Mesenchymal stem cell (in vitro differentiated cells and primary cell): ENCODE measurements at regions not wholly inside any gene's neighbourhood (a gene's known extent, or its start where the extent isn't known, plus 50 kb on each side); places are given as distances from the start of the nearest gene placed in this dataset.

Experiments used
- DNase-seq: peaks from one replicate; pipeline ENCODE4 v3.0.0-alpha.2; 2013
- H2AFZ ChIP-seq: one replicate; pipeline ENCODE4 v1.6.1; 2013; ENCODE audit warnings: low read depth, mild to moderate bottlenecking, control low read depth, inconsistent platforms, low read length, moderate library complexity
- H2AK5ac ChIP-seq: 2 replicates; pipeline ENCODE4 v1.6.1; 2013; ENCODE audit warnings: low read length, moderate library complexity, mild to moderate bottlenecking, inconsistent platforms; ENCODE audit not compliant: severe bottlenecking
- H2BK120ac ChIP-seq: one replicate; pipeline ENCODE4 v1.6.1; 2013; ENCODE audit warnings: low read depth, mild to moderate bottlenecking, inconsistent platforms, low read length, moderate library complexity
- H2BK12ac ChIP-seq, 2 experiments: one replicate each; pipeline ENCODE4 v1.6.1; 2013; ENCODE audit warnings: inconsistent platforms in 2 of 2, low read length in 2 of 2, mild to moderate bottlenecking in 2 of 2, moderate library complexity in 2 of 2, control low read depth in 1 of 2
- H2BK15ac ChIP-seq: one replicate; pipeline ENCODE4 v1.6.1; 2013; ENCODE audit warnings: mild to moderate bottlenecking, low read depth, inconsistent platforms; ENCODE audit not compliant: poor library complexity, severe bottlenecking
- H2BK5ac ChIP-seq: 2 replicates; pipeline ENCODE4 v1.6.1; 2013; ENCODE audit warnings: low read depth, mild to moderate bottlenecking, low read length, control low read depth, inconsistent platforms; ENCODE audit not compliant: poor library complexity, severe bottlenecking
- H3K14ac ChIP-seq, 2 experiments: one replicate each; pipeline ENCODE4 v1.6.1; 2013; ENCODE audit warnings: inconsistent platforms in 2 of 2, low read length in 2 of 2, control low read depth in 1 of 2, mild to moderate bottlenecking in 1 of 2, moderate library complexity in 1 of 2
- H3K18ac ChIP-seq, 2 experiments: one replicate each; pipeline ENCODE4 v1.6.1; 2013; ENCODE audit warnings: inconsistent platforms in 2 of 2, low read length in 2 of 2, control low read depth in 1 of 2, low read depth in 1 of 2, mild to moderate bottlenecking in 1 of 2
- H3K23ac ChIP-seq, 2 experiments: one replicate each; pipeline ENCODE4 v1.6.1; 2013; ENCODE audit warnings: inconsistent platforms in 2 of 2, low read length in 2 of 2, mild to moderate bottlenecking in 2 of 2, moderate library complexity in 2 of 2, control low read depth in 1 of 2
- H3K27ac ChIP-seq: 2 replicates; pipeline ENCODE4 v1.5.1; 2013; ENCODE audit warnings: mild to moderate bottlenecking, moderate library complexity, low read length, control low read depth, inconsistent platforms; ENCODE audit not compliant: poor library complexity, severe bottlenecking
- H3K27me3 ChIP-seq, 2 experiments: 2 replicates each; pipeline versions ENCODE4 v1.6.1 to v1.7.0; 2013; ENCODE audit warnings: low read length in 2 of 2, mild to moderate bottlenecking in 2 of 2, moderate library complexity in 2 of 2, control low read depth in 1 of 2, inconsistent platforms in 1 of 2; ENCODE audit not compliant: control insufficient read depth in 1 of 2, insufficient read depth in 1 of 2
- H3K36me3 ChIP-seq, 2 experiments: 2 replicates each; pipeline versions ENCODE4 v1.6.1 to v1.7.0; 2013; ENCODE audit warnings: low read length in 2 of 2, control low read depth in 1 of 2, inconsistent platforms in 1 of 2, low read depth in 1 of 2, mild to moderate bottlenecking in 1 of 2; ENCODE audit not compliant: insufficient read depth in 2 of 2, control insufficient read depth in 1 of 2
- H3K4ac ChIP-seq, 2 experiments: one replicate each; pipeline ENCODE4 v1.6.1; 2013; ENCODE audit warnings: inconsistent platforms in 2 of 2, low read length in 2 of 2, mild to moderate bottlenecking in 2 of 2, moderate library complexity in 2 of 2, control low read depth in 1 of 2, low read depth in 1 of 2
- H3K4me1 ChIP-seq: 2 replicates; pipeline ENCODE4 v1.6.1; 2013; ENCODE audit warnings: low read depth, low read length, control low read depth; ENCODE audit not compliant: control insufficient read depth, insufficient read depth
- H3K4me2 ChIP-seq: 2 replicates; pipeline ENCODE4 v1.6.1; 2013; ENCODE audit warnings: low read length, mild to moderate bottlenecking, inconsistent platforms; ENCODE audit not compliant: poor library complexity, severe bottlenecking
- H3K4me3 ChIP-seq, 2 experiments: 2 replicates each; pipeline versions ENCODE4 v1.5.1 to v1.7.0; 2013; ENCODE audit warnings: low read length in 2 of 2, mild to moderate bottlenecking in 2 of 2, control low read depth in 1 of 2, low read depth in 1 of 2; ENCODE audit not compliant: insufficient read depth in 1 of 2
- H3K79me1 ChIP-seq: replicated peaks from 2 replicates; pipeline ENCODE4 v1.6.1; 2013; ENCODE audit warnings: mild to moderate bottlenecking, control low read depth, low read length, inconsistent platforms; ENCODE audit not compliant: poor library complexity, severe bottlenecking
- H3K9ac ChIP-seq: 2 replicates; pipeline ENCODE4 v1.7.0; 2013; ENCODE audit warnings: mild to moderate bottlenecking, low read length, moderate library complexity
- H3K9me3 ChIP-seq: 2 replicates; pipeline ENCODE4 v1.7.0; 2013; ENCODE audit warnings: mild to moderate bottlenecking, low read length; ENCODE audit not compliant: control insufficient read depth
- H4K8ac ChIP-seq: one replicate; pipeline ENCODE4 v1.6.1; 2013; ENCODE audit warnings: inconsistent platforms, mild to moderate bottlenecking, low read length, moderate library complexity
- H4K91ac ChIP-seq: one replicate; pipeline ENCODE4 v1.6.1; 2013; ENCODE audit warnings: mild to moderate bottlenecking, low read length, inconsistent platforms
- WGBS: methylation state at CpG from one replicate; pipeline ENCODE4 v1.1.7; 2013; ENCODE audit warnings: mixed read lengths; 5-methylcytosine and 5-hydroxymethylcytosine counted together

GRCh38 chr7:123401295-123401694 lies 133.1 kb downstream of the IQUB start:
- no peaks in the 10 kb centered on the region for H3K27me3 ChIP-seq
- H2BK120ac ChIP-seq = no peak overlapping the region
- no peak overlapping the region for H4K8ac ChIP-seq
- H3K4ac ChIP-seq = no peak overlapping the region
- H2AFZ ChIP-seq = no peak overlapping the region
- H3K14ac ChIP-seq = peak overlapping the region in 1 of 2 experiments; percentile 71
- H2BK12ac ChIP-seq = no peak overlapping the region
- H2BK15ac ChIP-seq = no peak overlapping the region
- no peak overlapping the region for H4K91ac ChIP-seq
- peaks cover 4% of the 10 kb centered on the region for H3K4me1 ChIP-seq
- H3K27ac ChIP-seq = no peak overlapping the region
- no peaks in the 10 kb centered on the region for H3K36me3 ChIP-seq
- H3K4me3 ChIP-seq = no peak overlapping the region
- no peaks in the 10 kb centered on the region for H3K9me3 ChIP-seq
- H2BK5ac ChIP-seq = no peak overlapping the region
- 89% methylated on average over 6 of the region's 6 CpGs for WGBS
- peak overlapping the region; percentile 42 for H2AK5ac ChIP-seq
- DNase-seq = no peak
- no peak overlapping the region for H3K23ac ChIP-seq
- no peaks in the 10 kb centered on the region for H3K79me1 ChIP-seq
- no peak overlapping the region for H3K4me2 ChIP-seq
- H3K18ac ChIP-seq = no peak overlapping the region
- H3K9ac ChIP-seq = no peak overlapping the region

GRCh38 chr7:123400196-123400595 lies 134.2 kb downstream of the IQUB start:
- H2AFZ ChIP-seq = no peak overlapping the region
- no peak overlapping the region for H3K9ac ChIP-seq
- H4K91ac ChIP-seq = no peak overlapping the region
- no peak overlapping the region for H3K27ac ChIP-seq
- H3K9me3 ChIP-seq = no peaks in the 10 kb centered on the region
- no peaks in the 10 kb centered on the region for H3K27me3 ChIP-seq
- H2BK120ac ChIP-seq = no peak overlapping the region
- no peak for DNase-seq
- H3K4ac ChIP-seq = no peak overlapping the region
- H3K14ac ChIP-seq = no peak overlapping the region
- H3K4me2 ChIP-seq = no peak overlapping the region
- no peaks in the 10 kb centered on the region for H3K36me3 ChIP-seq
- no peak overlapping the region for H3K18ac ChIP-seq
- no peak overlapping the region for H4K8ac ChIP-seq
- H2BK5ac ChIP-seq = no peak overlapping the region
- no peak overlapping the region for H2BK15ac ChIP-seq
- peaks cover 4% of the 10 kb centered on the region for H3K4me1 ChIP-seq
- H3K4me3 ChIP-seq = no peak overlapping the region
- no peak overlapping the region for H3K23ac ChIP-seq
- H3K79me1 ChIP-seq = no peaks in the 10 kb centered on the region
- H2AK5ac ChIP-seq = no peak overlapping the region
- H2BK12ac ChIP-seq = no peak overlapping the region

GRCh38 chr7:123398921-123399320 lies 135.5 kb downstream of the IQUB start:
- Histone ChIP-seq H2BK120ac (no peak overlapping the region), H2BK12ac (no peak overlapping the region), H3K4ac (no peak overlapping the region), H3K18ac (no peak overlapping the region), H3K9ac (no peak overlapping the region), H3K27ac (no peak overlapping the region), H4K8ac (no peak overlapping the region), H2BK15ac (no peak overlapping the region), H3K27me3 (no peaks in the 10 kb centered on the region), H2AK5ac (no peak overlapping the region), H4K91ac (no peak overlapping the region), H3K36me3 (no peaks in the 10 kb centered on the region), H3K9me3 (no peaks in the 10 kb centered on the region), H3K23ac (no peak overlapping the region), H2AFZ (no peak overlapping the region), H3K4me3 (no peak overlapping the region), H3K4me2 (no peak overlapping the region), H3K4me1 (peaks cover 4% of the 10 kb centered on the region), H3K79me1 (no peaks in the 10 kb centered on the region), H3K14ac (no peak overlapping the region), H2BK5ac (no peak overlapping the region)
- no peak for DNase-seq

GRCh38 chr7:123397746-123398338 lies 136.6 kb downstream of the IQUB start:
- Histone ChIP-seq H3K4me2 (no peak overlapping the region), H3K4ac (no peak overlapping the region), H3K9ac (no peak overlapping the region), H3K18ac (no peak overlapping the region), H2BK12ac (no peak overlapping the region), H2AK5ac (no peak overlapping the region), H3K27ac (no peak overlapping the region), H2BK120ac (no peak overlapping the region), H3K79me1 (no peaks in the 10 kb centered on the region), H4K8ac (no peak overlapping the region), H3K4me3 (no peak overlapping the region), H3K4me1 (peaks cover 4% of the 10 kb centered on the region), H2BK5ac (no peak overlapping the region), H3K36me3 (no peaks in the 10 kb centered on the region), H3K14ac (no peak overlapping the region), H3K23ac (no peak overlapping the region), H2BK15ac (no peak overlapping the region), H3K27me3 (no peaks in the 10 kb centered on the region), H2AFZ (peak overlapping the region; percentile 10), H4K91ac (no peak overlapping the region), H3K9me3 (no peaks in the 10 kb centered on the region)
- DNase-seq = no peak
- WGBS = 69% methylated on average over 6 of the region's 6 CpGs
